Activated CD4-positive, alpha-beta T cell treated with anti-CD3 and anti-CD28 coated beads, Interleukin-2, amount 10 ng/mL, durations not matched to agents 7 days and 5 days (primary cell): ENCODE measurements at regions not wholly inside any gene's neighbourhood (a gene's known extent, or its start where the extent isn't known, plus 50 kb on each side); places are given as distances from the start of the nearest gene placed in this dataset.

Experiments used
- CTCF ChIA-PET: fragments of 350-600 bp; sonication (Branson Sonifier 250); formaldehyde crosslinking; loops from one replicate; lab custom pipeline; 2021; ENCODE audit warnings: antibody characterized with exemption; lab: Charles Lee
- POLR2A ChIA-PET: fragments of 350-600 bp; sonication (Branson Sonifier 250); formaldehyde crosslinking; loops from one replicate; lab custom pipeline; 2021; ENCODE audit warnings: antibody characterized with exemption; lab: Charles Lee
- DNase-seq: peaks from one replicate; pipeline ENCODE4 v3.0.0-alpha.2; 2020
- H3K27ac Mint-ChIP-seq: one replicate; pipeline ENCODE4 v1.8.0; 2021; ENCODE audit warnings: mild to moderate bottlenecking, moderate library complexity, mixed read lengths
- H3K27me3 Mint-ChIP-seq: one replicate; pipeline ENCODE4 v1.8.0; 2021; ENCODE audit warnings: mixed read lengths
- H3K36me3 Mint-ChIP-seq: one replicate; pipeline ENCODE4 v1.8.0; 2021; ENCODE audit warnings: low read depth, mixed read lengths
- H3K4me1 Mint-ChIP-seq: one replicate; pipeline ENCODE4 v1.8.0; 2021; ENCODE audit warnings: mixed read lengths
- H3K4me3 Mint-ChIP-seq: one replicate; pipeline ENCODE4 v1.8.0; 2021; ENCODE audit warnings: mild to moderate bottlenecking, moderate library complexity, mixed read lengths
- H3K9me3 Mint-ChIP-seq: one replicate; pipeline ENCODE4 v1.8.0; 2021; ENCODE audit warnings: mixed read lengths

GRCh38 chr2:62349788-62350187 is 153.9 kb downstream of the B3GNT2 start:
- POLR2A ChIA-PET: no interaction called here
- Mint-ChIP-seq H3K27me3 (peaks cover 2% of the 10 kb centered on the region), H3K4me1 (no peaks in the 10 kb centered on the region), H3K27ac (no peak overlapping the region), H3K4me3 (no peak overlapping the region), H3K36me3 (no peaks in the 10 kb centered on the region), H3K9me3 (peaks cover 13% of the 10 kb centered on the region)
- no peak for DNase-seq
- CTCF ChIA-PET: interaction anchor here (1.3 kb wide), 1 partner anchor 13 kb away, joined by 3 read pairs; no protein-coding TSS in a partner anchor

GRCh38 chr2:62348700-62349099 is 152.8 kb downstream of the B3GNT2 start:
- ChIA-PET CTCF (no interaction called here), POLR2A (no interaction called here)
- Mint-ChIP-seq H3K27me3 (peaks cover 2% of the 10 kb centered on the region), H3K36me3 (no peaks in the 10 kb centered on the region), H3K4me3 (no peak overlapping the region), H3K27ac (no peak overlapping the region), H3K4me1 (no peaks in the 10 kb centered on the region), H3K9me3 (peaks cover 13% of the 10 kb centered on the region)
- no peak for DNase-seq

- CTCF ChIA-PET: interaction anchor here (1.0 kb wide), 1 partner anchor 13 kb away, joined by 3 read pairs; no protein-coding TSS in a partner anchor
- POLR2A ChIA-PET: no interaction called here
- DNase-seq: no peak
- no peak overlapping the region for H3K27ac Mint-ChIP-seq
- H3K27me3 Mint-ChIP-seq: peaks cover 2% of the 10 kb centered on the region
- H3K9me3 Mint-ChIP-seq: peaks cover 13% of the 10 kb centered on the region
- H3K4me1 Mint-ChIP-seq: no peaks in the 10 kb centered on the region
- no peak overlapping the region for H3K4me3 Mint-ChIP-seq
- H3K36me3 Mint-ChIP-seq: no peaks in the 10 kb centered on the region
Measured at GRCh38 chr2:62347563-62348270, 151.8 kb downstream of the B3GNT2 start.

DNA sequence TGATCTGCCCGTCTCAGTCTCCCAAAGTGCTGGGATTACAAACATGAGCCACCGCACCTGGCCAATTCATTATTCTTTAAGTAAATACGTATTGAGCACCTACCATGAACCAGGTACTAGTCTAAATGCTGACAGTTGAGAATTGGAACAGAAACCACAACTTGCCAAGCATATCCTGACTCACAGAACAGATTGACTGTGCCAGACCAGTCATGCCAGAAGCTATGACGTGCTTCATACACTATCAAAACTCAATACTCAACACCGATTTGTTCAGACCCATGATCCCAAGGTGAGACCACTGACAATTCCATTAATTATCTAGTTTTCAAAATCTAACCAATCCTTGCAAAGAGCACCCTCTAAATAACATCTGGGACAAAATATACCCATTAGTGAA is 148.6 kb downstream of the B3GNT2 start:
- Mint-ChIP-seq H3K27me3 (peaks cover 2% of the 10 kb centered on the region), H3K9me3 (peaks cover 4% of the 10 kb centered on the region), H3K36me3 (no peaks in the 10 kb centered on the region), H3K4me3 (no peak overlapping the region), H3K4me1 (no peaks in the 10 kb centered on the region), H3K27ac (no peak overlapping the region)
- ChIA-PET POLR2A (no interaction called here), CTCF (interaction anchor here (0.7 to 1.2 kb wide), 2 partner anchors 12 to 39 kb away, joined by 3 read pairs; no protein-coding TSS in a partner anchor)
- no peak for DNase-seq

- no peak for DNase-seq
- H3K27ac Mint-ChIP-seq: no peak overlapping the region
- H3K4me3 Mint-ChIP-seq: no peak overlapping the region
- no peaks in the 10 kb centered on the region for H3K36me3 Mint-ChIP-seq
- no peaks in the 10 kb centered on the region for H3K4me1 Mint-ChIP-seq
- POLR2A ChIA-PET: no interaction called here
- CTCF ChIA-PET: interaction anchor here (1.2 to 1.5 kb wide), 2 partner anchors 11 to 28 kb away, joined by 3 read pairs; no protein-coding TSS in a partner anchor
- H3K9me3 Mint-ChIP-seq: peaks cover 3% of the 10 kb centered on the region
- peaks cover 2% of the 10 kb centered on the region for H3K27me3 Mint-ChIP-seq
Measured at GRCh38 chr2:62343636-62344337, 147.9 kb downstream of the B3GNT2 start.

GRCh38 chr2:62343206-62343605 is 147.3 kb downstream of the B3GNT2 start:
- ChIA-PET CTCF (interaction anchor here (1.1 to 1.5 kb wide), 3 partner anchors 10 to 34 kb away, joined by 3 to 4 read pairs (median 3); no protein-coding TSS in a partner anchor), POLR2A (no interaction called here)
- Mint-ChIP-seq H3K4me1 (no peaks in the 10 kb centered on the region), H3K4me3 (no peak overlapping the region), H3K27me3 (peaks cover 2% of the 10 kb centered on the region), H3K27ac (no peak overlapping the region), H3K9me3 (no peaks in the 10 kb centered on the region), H3K36me3 (no peaks in the 10 kb centered on the region)
- DNase-seq: no peak

DNA sequence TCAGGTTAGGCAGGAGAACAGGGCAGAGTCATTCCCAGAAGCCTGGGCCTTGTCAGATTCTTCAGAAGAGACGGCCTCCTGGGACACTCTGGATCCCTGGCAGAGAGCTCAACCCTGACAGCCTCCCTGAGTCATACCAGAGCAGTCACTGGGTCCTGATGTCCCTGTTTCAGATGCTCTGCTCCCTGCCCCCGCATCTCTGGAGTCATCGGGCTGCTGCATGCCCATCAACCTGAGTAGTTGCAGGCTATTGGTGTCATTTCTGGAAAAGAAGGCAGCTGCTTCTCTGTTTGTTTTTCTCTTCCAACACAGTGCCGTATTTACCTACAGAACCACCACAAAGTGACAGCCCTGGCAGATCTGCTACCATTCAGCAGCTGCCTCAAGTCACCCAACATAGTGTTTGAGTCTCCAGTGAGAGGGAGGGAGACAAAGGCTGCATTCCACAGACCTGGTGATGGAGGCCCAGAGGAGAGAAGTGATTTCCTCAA is 145.1 kb downstream of the B3GNT2 start:
- CTCF ChIA-PET: no interaction called here
- POLR2A ChIA-PET: no interaction called here
- DNase-seq: no peak
- Mint-ChIP-seq H3K4me1 (no peaks in the 10 kb centered on the region), H3K27me3 (no peaks in the 10 kb centered on the region), H3K27ac (no peak overlapping the region), H3K4me3 (no peak overlapping the region), H3K9me3 (no peaks in the 10 kb centered on the region), H3K36me3 (no peaks in the 10 kb centered on the region)

GRCh38 chr2:62339837-62340236 is 143.9 kb downstream of the B3GNT2 start:
- H3K9me3 Mint-ChIP-seq: no peaks in the 10 kb centered on the region
- no peaks in the 10 kb centered on the region for H3K27me3 Mint-ChIP-seq
- H3K27ac Mint-ChIP-seq: no peak overlapping the region
- CTCF ChIA-PET: interaction anchor here (0.8 kb wide), 1 partner anchor 39 kb away, joined by 7 read pairs; no protein-coding TSS in a partner anchor
- DNase-seq: no peak
- H3K4me3 Mint-ChIP-seq: no peak overlapping the region
- H3K4me1 Mint-ChIP-seq: no peaks in the 10 kb centered on the region
- POLR2A ChIA-PET: no interaction called here
- no peaks in the 10 kb centered on the region for H3K36me3 Mint-ChIP-seq

GRCh38 chr2:62339413-62339812 is 143.5 kb downstream of the B3GNT2 start:
- no peaks in the 10 kb centered on the region for H3K36me3 Mint-ChIP-seq
- H3K4me1 Mint-ChIP-seq: no peaks in the 10 kb centered on the region
- no peak overlapping the region for H3K4me3 Mint-ChIP-seq
- DNase-seq: no peak
- H3K27me3 Mint-ChIP-seq: no peaks in the 10 kb centered on the region
- no peaks in the 10 kb centered on the region for H3K9me3 Mint-ChIP-seq
- ChIA-PET POLR2A (no interaction called here), CTCF (interaction anchor here (0.8 kb wide), 1 partner anchor 39 kb away, joined by 7 read pairs; no protein-coding TSS in a partner anchor)
- no peak overlapping the region for H3K27ac Mint-ChIP-seq

DNA sequence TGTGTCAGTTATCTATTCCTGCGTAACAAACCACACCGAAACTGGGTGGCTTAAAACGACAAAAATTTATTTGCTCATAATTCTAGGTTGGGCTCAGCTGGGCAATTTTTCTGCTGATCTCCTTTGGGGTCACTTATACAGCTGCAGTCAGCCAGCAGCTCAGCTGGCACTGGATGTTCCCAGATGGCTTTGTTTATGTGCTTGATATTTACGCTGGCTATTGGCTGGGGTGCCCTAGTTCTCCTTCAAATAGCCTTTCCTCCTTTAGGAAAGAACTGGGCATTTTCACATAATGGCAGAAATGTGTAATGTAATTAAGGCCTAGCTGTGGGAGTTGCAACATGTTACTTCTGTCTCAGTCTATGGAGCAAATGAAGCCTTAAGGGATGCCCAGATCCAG is 142.2 kb downstream of the B3GNT2 start:
- Mint-ChIP-seq H3K36me3 (no peaks in the 10 kb centered on the region), H3K27me3 (no peaks in the 10 kb centered on the region), H3K4me1 (no peaks in the 10 kb centered on the region), H3K27ac (no peak overlapping the region), H3K9me3 (no peaks in the 10 kb centered on the region), H3K4me3 (no peak overlapping the region)
- DNase-seq: no peak
- POLR2A ChIA-PET: no interaction called here
- CTCF ChIA-PET: interaction anchor here (1.5 kb wide), 1 partner anchor 25 kb away, joined by 5 read pairs; no protein-coding TSS in a partner anchor

- no peaks in the 10 kb centered on the region for H3K27me3 Mint-ChIP-seq
- H3K9me3 Mint-ChIP-seq: no peaks in the 10 kb centered on the region
- POLR2A ChIA-PET: no interaction called here
- no peak for DNase-seq
- H3K27ac Mint-ChIP-seq: no peak overlapping the region
- CTCF ChIA-PET: interaction anchor here (0.6 to 1.5 kb wide), 3 partner anchors 24 to 1809 kb away, joined by 3 to 5 read pairs (median 4); no protein-coding TSS in a partner anchor
- no peaks in the 10 kb centered on the region for H3K4me1 Mint-ChIP-seq
- no peak overlapping the region for H3K4me3 Mint-ChIP-seq
- H3K36me3 Mint-ChIP-seq: no peaks in the 10 kb centered on the region
Measured at GRCh38 chr2:62337403-62337802, 141.5 kb downstream of the B3GNT2 start.

GRCh38 chr2:62335612-62336011 is 139.7 kb downstream of the B3GNT2 start:
- POLR2A ChIA-PET: no interaction called here
- no peaks in the 10 kb centered on the region for H3K36me3 Mint-ChIP-seq
- no peak for DNase-seq
- H3K4me3 Mint-ChIP-seq: no peak overlapping the region
- no peaks in the 10 kb centered on the region for H3K4me1 Mint-ChIP-seq
- CTCF ChIA-PET: interaction anchor here (0.7 to 1.1 kb wide), 3 partner anchors 11 to 335 kb away, joined by 3 read pairs; no protein-coding TSS in a partner anchor
- H3K27ac Mint-ChIP-seq: no peak overlapping the region
- no peaks in the 10 kb centered on the region for H3K27me3 Mint-ChIP-seq
- no peaks in the 10 kb centered on the region for H3K9me3 Mint-ChIP-seq
